H1 (cell line): ENCODE measurements at regions not wholly inside any gene's neighbourhood (a gene's known extent, or its start where the extent isn't known, plus 50 kb on each side); places are given as distances from the start of the nearest gene placed in this dataset.

Experiments
- CTCF ChIA-PET: fragments of 300-600 bp; sonication (Branson Sonifier 250); formaldehyde crosslinking; loops from one replicate; lab custom pipeline; 2021; ENCODE audit not compliant: partially characterized antibody; lab: Charles Lee
- POLR2A ChIA-PET: fragments of 300-600 bp; sonication (Branson Sonifier 250); formaldehyde crosslinking; loops from one replicate; lab custom pipeline; 2021; ENCODE audit warnings: inconsistent platforms; ENCODE audit not compliant: partially characterized antibody; lab: Charles Lee
- DNase-seq, 2 experiments: peaks; one replicate each; pipeline versions ENCODE4 v3.0.0 to v3.0.0-alpha.2; 2010 to 2022; ENCODE audit warnings: low spot score in 2 of 2, low read depth in 1 of 2, mixed read lengths in 1 of 2
- FAIRE-seq: peaks from 2 replicates; lab custom pipeline; 2011; peaks lifted over from hg19 to GRCh38; lab: Jason Lieb, UNC
- H2AFZ ChIP-seq: 2 replicates; pipeline ENCODE4 v1.8.1; 2012; ENCODE audit warnings: low read length, inconsistent platforms
- H2AK5ac ChIP-seq: 2 replicates; pipeline ENCODE4 v1.6.1; 2013; ENCODE audit warnings: low read depth, low read length
- H2BK120ac ChIP-seq: replicated peaks from 2 replicates; pipeline ENCODE3; 2013; ENCODE audit warnings: low read depth, low read length, inconsistent platforms
- H2BK12ac ChIP-seq: 2 replicates; pipeline ENCODE4 v1.6.1; 2013; ENCODE audit warnings: low read depth, low read length
- H2BK15ac ChIP-seq: 2 replicates; pipeline ENCODE4 v1.6.1; 2013; ENCODE audit warnings: low read length
- H2BK20ac ChIP-seq: 2 replicates; pipeline ENCODE4 v1.6.1; 2013; ENCODE audit warnings: low read length
- H2BK5ac ChIP-seq: 2 replicates; pipeline ENCODE4 v1.6.1; 2013; ENCODE audit warnings: low read depth, low read length
- H3K14ac ChIP-seq: 2 replicates; pipeline ENCODE4 v1.6.1; 2013; ENCODE audit warnings: inconsistent platforms; ENCODE audit not compliant: insufficient read length
- H3K18ac ChIP-seq: 2 replicates; pipeline ENCODE4 v1.6.1; 2013; ENCODE audit warnings: low read length; ENCODE audit errors: extremely low read depth
- H3K23ac ChIP-seq: 2 replicates; pipeline ENCODE4 v1.6.1; 2013; ENCODE audit warnings: inconsistent platforms; ENCODE audit not compliant: insufficient read length
- H3K23me2 ChIP-seq: 2 replicates; pipeline ENCODE4 v1.6.1; 2013; ENCODE audit warnings: low read depth, low read length
- H3K27ac ChIP-seq: 2 replicates; pipeline ENCODE4 v1.6.1; 2011; ENCODE audit warnings: low read depth, low read length, inconsistent platforms
- H3K27me3 ChIP-seq, 4 experiments: replicated peaks in 1 of 4; 1 replicate in 1 of 4; 2 replicates in 3 of 4; pipeline versions ENCODE4 v1.6.1 to v1.8.1; 2011 to 2013; ENCODE audit warnings: low read length in 3 of 4, mild to moderate bottlenecking in 3 of 4, inconsistent platforms in 2 of 4, mixed read lengths in 2 of 4, moderate library complexity in 1 of 4; ENCODE audit not compliant: control insufficient read depth in 3 of 4, insufficient read depth in 3 of 4; ENCODE audit errors: extremely low read depth in 1 of 4
- H3K36me3 ChIP-seq, 4 experiments: 2 replicates each; pipeline versions ENCODE4 v1.6.1 to v1.8.1; 2011 to 2013; ENCODE audit warnings: mild to moderate bottlenecking in 4 of 4, low read length in 3 of 4, moderate library complexity in 2 of 4, control low read depth in 1 of 4, inconsistent platforms in 1 of 4; ENCODE audit not compliant: insufficient read depth in 4 of 4, control insufficient read depth in 2 of 4
- H3K4ac ChIP-seq: replicated peaks from 2 replicates; pipeline ENCODE3; 2013; ENCODE audit warnings: low read length, low read depth, mixed read lengths, inconsistent platforms; ENCODE audit not compliant: insufficient read length
- H3K4me1 ChIP-seq, 4 experiments: replicated peaks in 1 of 4; 1 replicate in 1 of 4; 2 replicates in 3 of 4; pipeline versions ENCODE4 v1.6.1 to v1.8.1; 2011 to 2013; ENCODE audit warnings: low read length in 3 of 4, inconsistent platforms in 2 of 4, mixed read lengths in 1 of 4; ENCODE audit not compliant: insufficient read depth in 4 of 4, control insufficient read depth in 3 of 4
- H3K4me2 ChIP-seq, 2 experiments: 2 replicates each; pipeline versions ENCODE4 v1.6.1 to v1.8.1; 2011 to 2013; ENCODE audit warnings: low read depth in 2 of 2, low read length in 2 of 2, control low read depth in 1 of 2, inconsistent platforms in 1 of 2, mild to moderate bottlenecking in 1 of 2; ENCODE audit not compliant: insufficient read depth in 1 of 2
- H3K4me3 ChIP-seq, 4 experiments: fragments of 200-600, 300-600 bp in 1 of 4; sonication (generic), shearing (Covaris generic), sonication (Bioruptor Twin) in 1 of 4; 2 replicates each; pipeline versions ENCODE4 v1.5.1 to v1.8.1; 2011 to 2016; ENCODE audit warnings: low read length in 4 of 4, low read depth in 3 of 4, control low read depth in 2 of 4, inconsistent platforms in 2 of 4, mild to moderate bottlenecking in 2 of 4, mixed read lengths in 1 of 4, moderate library complexity in 1 of 4; ENCODE audit not compliant: insufficient read depth in 2 of 4; ENCODE audit errors: extremely low read depth in 1 of 4
- H3K56ac ChIP-seq: replicated peaks from 2 replicates; pipeline ENCODE3; 2013; ENCODE audit warnings: low read depth, mild to moderate bottlenecking, mixed read lengths, low read length, inconsistent platforms; ENCODE audit not compliant: insufficient read length
- H3K79me1 ChIP-seq: 2 replicates; pipeline ENCODE4 v1.6.1; 2013; ENCODE audit warnings: low read depth, low read length, control low read depth
- H3K79me2 ChIP-seq, 2 experiments: 2 replicates each; pipeline versions ENCODE4 v1.6.1 to v1.8.1; 2012 to 2013; ENCODE audit warnings: low read length in 2 of 2, mild to moderate bottlenecking in 2 of 2, inconsistent platforms in 1 of 2; ENCODE audit not compliant: insufficient read depth in 2 of 2, control insufficient read depth in 1 of 2
- H3K9ac ChIP-seq, 4 experiments: replicated peaks in 1 of 4; 1 replicate in 1 of 4; 2 replicates in 3 of 4; pipeline versions ENCODE4 v1.6.1 to v1.8.1; 2011 to 2013; ENCODE audit warnings: low read depth in 3 of 4, low read length in 3 of 4, control low read depth in 2 of 4, mild to moderate bottlenecking in 2 of 4, moderate library complexity in 2 of 4, inconsistent platforms in 1 of 4; ENCODE audit errors: extremely low read depth in 1 of 4
- H3K9me3 ChIP-seq, 2 experiments: 2 replicates each; pipeline versions ENCODE4 v1.6.1 to v1.8.1; 2012 to 2013; ENCODE audit warnings: mild to moderate bottlenecking in 2 of 2, moderate library complexity in 2 of 2, control low read depth in 1 of 2, inconsistent platforms in 1 of 2, low read depth in 1 of 2, low read length in 1 of 2, mixed read lengths in 1 of 2; ENCODE audit not compliant: insufficient read depth in 2 of 2
- H4K20me1 ChIP-seq, 2 experiments: replicated peaks in 1 of 2; 2 replicates each; pipeline versions ENCODE3 to v1.8.1; 2011 to 2013; ENCODE audit warnings: inconsistent platforms in 2 of 2, low read length in 2 of 2, mild to moderate bottlenecking in 1 of 2; ENCODE audit not compliant: insufficient read depth in 2 of 2, control insufficient read depth in 1 of 2
- H4K5ac ChIP-seq: 2 replicates; pipeline ENCODE4 v1.6.1; 2013; ENCODE audit warnings: low read length, low read depth, mixed read lengths, inconsistent platforms; ENCODE audit not compliant: insufficient read length
- H4K8ac ChIP-seq: 2 replicates; pipeline ENCODE4 v1.8.0; 2013; ENCODE audit warnings: mild to moderate bottlenecking, moderate library complexity, low read length, inconsistent platforms; ENCODE audit not compliant: insufficient read depth; ENCODE audit errors: extremely low read depth
- H4K91ac ChIP-seq: replicated peaks from 2 replicates; pipeline ENCODE3; 2013; ENCODE audit warnings: low read length, mixed read lengths, inconsistent platforms; ENCODE audit not compliant: insufficient read length
- FOSL1 ChIP-seq: IDR thresholded peaks from 2 replicates; pipeline ENCODE4 v1.6.1; 2011; ENCODE audit warnings: mild to moderate bottlenecking, low read depth, low read length, moderate library complexity; ENCODE audit not compliant: insufficient read depth
- RBBP5 ChIP-seq: IDR thresholded peaks from 2 replicates; pipeline ENCODE4 v1.7.1; 2012; ENCODE audit warnings: low read depth, mild to moderate bottlenecking, inconsistent platforms, low read length, moderate library complexity, borderline replicate concordance
- WGBS, 2 experiments: shearing (Covaris generic) in 1 of 2; methylation state at CpG; one replicate each; pipeline versions ENCODE4 v1.1.6 to v1.1.7; 2013 to 2015; ENCODE audit warnings: low lambda C conversion rate in 2 of 2, mixed read lengths in 2 of 2, inconsistent platforms in 1 of 2, low coverage in 1 of 2, missing lambda C conversion rate in 1 of 2; ENCODE audit not compliant: insufficient replicate concordance in 2 of 2, insufficient coverage in 1 of 2, insufficient read length in 1 of 2; ENCODE audit errors: extremely low coverage in 1 of 2, missing lambda C conversion rate in 1 of 2; 5-methylcytosine and 5-hydroxymethylcytosine counted together

- Histone ChIP-seq H4K5ac (no peak overlapping the region), H3K9ac (no peak overlapping the region), H3K4me2 (no peak overlapping the region), H3K23ac (no peak overlapping the region), H3K4me1 (peaks cover 0 to 4% (median under 1%) of the 10 kb centered on the region in 4 experiments; a peak in 1 of 7 replicates), H3K9me3 (no peaks in the 10 kb centered on the region), H3K36me3 (no peaks in the 10 kb centered on the region), H2AK5ac (no peak overlapping the region), H4K91ac (no peak overlapping the region), H2BK120ac (no peak overlapping the region), H3K14ac (no peak overlapping the region), H2BK12ac (no peak overlapping the region), H3K79me1 (no peaks in the 10 kb centered on the region), H3K4ac (no peak overlapping the region), H4K8ac (no peak overlapping the region), H4K20me1 (peaks cover 0 to 1% of the 10 kb centered on the region in 2 experiments), H2BK20ac (no peak overlapping the region), H3K23me2 (peaks cover 2% of the 10 kb centered on the region; the same call in 1 of the 2 replicates), H3K18ac (no peak overlapping the region), H3K4me3 (no peak overlapping the region), H3K79me2 (no peaks in the 10 kb centered on the region), H3K27me3 (no peaks in the 10 kb centered on the region), H3K27ac (no peak overlapping the region), H2BK5ac (no peak overlapping the region), H2AFZ (no peak overlapping the region), H2BK15ac (no peak overlapping the region), H3K56ac (no peak overlapping the region)
- POLR2A ChIA-PET = no interaction called here
- CTCF ChIA-PET = interaction anchor here (0.6 to 3.4 kb wide), 12 partner anchors 10 to 349 kb away, joined by 3 to 24 read pairs (median 3); no protein-coding TSS in a partner anchor
- FAIRE-seq (no peak), DNase-seq (no peak)
- WGBS, 2 experiments = 97% methylated on average over 2 of the region's 2 CpGs; no CpG with 5 or more reads in 1 of the 2 experiments
- TF ChIP-seq FOSL1 = no peak
- no peak for TF ChIP-seq RBBP5
These were observed 108.9 kb upstream of the TRABD2B start for GRCh38 chr1:48106049-48106448.
